ENCODE measurements at regions not wholly inside any gene's neighbourhood (a gene's known extent, or its start where the extent isn't known, plus 50 kb on each side); places are given as distances from the start of the nearest gene placed in this dataset.

DNA sequence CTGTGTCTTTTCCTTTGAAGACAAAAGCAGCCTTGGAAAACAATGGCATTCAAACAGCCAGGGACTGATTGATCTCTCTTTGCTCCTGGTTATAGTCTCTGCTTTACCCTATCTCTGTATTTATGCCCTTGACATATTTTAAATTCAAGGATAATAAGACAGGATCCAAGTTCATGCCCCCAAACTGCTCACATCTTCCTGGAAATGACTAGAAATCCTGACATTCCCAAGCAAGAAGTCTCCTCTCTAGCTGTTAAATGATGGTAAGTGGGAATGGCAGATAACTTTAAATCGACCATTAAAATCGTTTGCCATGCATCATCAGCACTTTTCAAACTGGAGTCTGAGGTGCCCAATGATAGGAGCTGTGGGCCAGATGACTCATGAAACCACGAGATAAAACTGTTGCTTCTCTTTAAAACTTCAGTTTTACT lies 435.6 kb downstream of the FOXO1 start:
- Histone ChIP-seq H3K79me2 (ENCODE audit: insufficient read depth, low read depth, low read length) (no peaks in the 10 kb centered on the region), H4K20me1 (ENCODE audit: insufficient read depth, low read length) (no peaks in the 10 kb centered on the region), H3K27ac (ENCODE audit: low read depth, low read length, poor library complexity, severe bottlenecking) (no peak overlapping the region), H2AFZ (ENCODE audit: low read length) (no peak overlapping the region), H3K4me2 (ENCODE audit: low read length) (no peak overlapping the region), H3K4me3 (ENCODE audit: low read depth, low read length, poor library complexity, severe bottlenecking) (no peak overlapping the region), H3K9me3 (ENCODE audit: low read length) (no peaks in the 10 kb centered on the region), H3K36me3 (ENCODE audit: insufficient read depth, low read length) (no peaks in the 10 kb centered on the region), H3K4me1 (ENCODE audit: insufficient read depth, low read length, poor library complexity, severe bottlenecking) (peaks cover 5% of the 10 kb centered on the region), H3K9me2 (ENCODE audit: insufficient read depth, low read length) (no peaks in the 10 kb centered on the region)
- intact Hi-C loops (cut with micrococcal nuclease; ENCODE audit: unreplicated experiment): no loop called here
- no peak for DNase-seq (ENCODE audit: low spot score)
- POLR2A ChIA-PET: interaction anchor here (0.6 kb wide), 1 partner anchor 82 kb away, joined by 4 read pairs; no protein-coding TSS in a partner anchor
- no peak for TF ChIP-seq EZH2phosphoT487 (IDR thresholded peaks at IDR 0.05; ENCODE audit: borderline replicate concordance, low read depth, low read length)
- TF ChIP-seq, protein P1, sequence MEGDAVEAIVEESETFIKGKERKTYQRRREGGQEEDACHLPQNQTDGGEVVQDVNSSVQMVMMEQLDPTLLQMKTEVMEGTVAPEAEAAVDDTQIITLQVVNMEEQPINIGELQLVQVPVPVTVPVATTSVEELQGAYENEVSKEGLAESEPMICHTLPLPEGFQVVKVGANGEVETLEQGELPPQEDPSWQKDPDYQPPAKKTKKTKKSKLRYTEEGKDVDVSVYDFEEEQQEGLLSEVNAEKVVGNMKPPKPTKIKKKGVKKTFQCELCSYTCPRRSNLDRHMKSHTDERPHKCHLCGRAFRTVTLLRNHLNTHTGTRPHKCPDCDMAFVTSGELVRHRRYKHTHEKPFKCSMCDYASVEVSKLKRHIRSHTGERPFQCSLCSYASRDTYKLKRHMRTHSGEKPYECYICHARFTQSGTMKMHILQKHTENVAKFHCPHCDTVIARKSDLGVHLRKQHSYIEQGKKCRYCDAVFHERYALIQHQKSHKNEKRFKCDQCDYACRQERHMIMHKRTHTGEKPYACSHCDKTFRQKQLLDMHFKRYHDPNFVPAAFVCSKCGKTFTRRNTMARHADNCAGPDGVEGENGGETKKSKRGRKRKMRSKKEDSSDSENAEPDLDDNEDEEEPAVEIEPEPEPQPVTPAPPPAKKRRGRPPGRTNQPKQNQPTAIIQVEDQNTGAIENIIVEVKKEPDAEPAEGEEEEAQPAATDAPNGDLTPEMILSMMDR (conservative IDR thresholded peaks at IDR 0.05; ENCODE audit: low read length): no peak
- CTCF ChIA-PET (ENCODE audit: unreplicated experiment): no interaction called here
- no TSS peak for BruUV-seq (replicated peaks)

DNA sequence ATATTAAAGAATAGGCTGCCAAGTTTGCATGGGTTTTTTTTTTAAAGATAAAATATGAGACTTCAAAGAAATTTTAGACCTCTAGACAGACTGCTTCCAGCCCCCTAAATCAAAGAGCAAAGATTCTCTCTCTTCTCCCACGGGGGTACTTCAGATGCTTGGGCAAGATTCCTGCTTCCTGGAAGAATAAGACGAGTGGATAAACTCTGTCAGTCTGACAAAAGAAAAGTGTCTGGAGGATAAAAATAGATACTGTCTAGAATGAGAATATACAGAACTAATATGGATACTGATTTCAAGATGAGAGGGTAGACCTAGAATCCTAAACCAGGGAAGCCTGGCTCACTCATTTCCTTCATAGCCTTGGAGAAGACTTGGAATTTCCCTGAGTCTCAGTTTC lies 435.1 kb downstream of the FOXO1 start:
- H3K27ac ChIP-seq (ENCODE audit: low read depth, low read length, poor library complexity, severe bottlenecking): no peak overlapping the region
- TF ChIP-seq, protein P1 (conservative IDR thresholded peaks at IDR 0.05; ENCODE audit: low read length): no peak
- no peak for TF ChIP-seq EZH2phosphoT487 (IDR thresholded peaks at IDR 0.05; ENCODE audit: borderline replicate concordance, low read depth, low read length)
- H3K36me3 ChIP-seq (ENCODE audit: insufficient read depth, low read length): no peaks in the 10 kb centered on the region
- ChIA-PET POLR2A (interaction anchor here (0.6 kb wide), 1 partner anchor 60 kb away, joined by 4 read pairs; no protein-coding TSS in a partner anchor), CTCF (ENCODE audit: unreplicated experiment) (no interaction called here)
- no peaks in the 10 kb centered on the region for H3K9me3 ChIP-seq (ENCODE audit: low read length)
- H3K4me1 ChIP-seq (ENCODE audit: insufficient read depth, low read length, poor library complexity, severe bottlenecking): peaks cover 5% of the 10 kb centered on the region
- BruUV-seq (replicated peaks): no TSS peak
- no peaks in the 10 kb centered on the region for H3K9me2 ChIP-seq (ENCODE audit: insufficient read depth, low read length)
- no peak for DNase-seq (ENCODE audit: low spot score)
- no peaks in the 10 kb centered on the region for H4K20me1 ChIP-seq (ENCODE audit: insufficient read depth, low read length)
- no peak overlapping the region for H3K4me3 ChIP-seq (ENCODE audit: low read depth, low read length, poor library complexity, severe bottlenecking)
- H2AFZ ChIP-seq (ENCODE audit: low read length): no peak overlapping the region
- no peaks in the 10 kb centered on the region for H3K79me2 ChIP-seq (ENCODE audit: insufficient read depth, low read depth, low read length)
- no peak overlapping the region for H3K4me2 ChIP-seq (ENCODE audit: low read length)
- intact Hi-C loops (cut with micrococcal nuclease; ENCODE audit: unreplicated experiment): no loop called here

DNA sequence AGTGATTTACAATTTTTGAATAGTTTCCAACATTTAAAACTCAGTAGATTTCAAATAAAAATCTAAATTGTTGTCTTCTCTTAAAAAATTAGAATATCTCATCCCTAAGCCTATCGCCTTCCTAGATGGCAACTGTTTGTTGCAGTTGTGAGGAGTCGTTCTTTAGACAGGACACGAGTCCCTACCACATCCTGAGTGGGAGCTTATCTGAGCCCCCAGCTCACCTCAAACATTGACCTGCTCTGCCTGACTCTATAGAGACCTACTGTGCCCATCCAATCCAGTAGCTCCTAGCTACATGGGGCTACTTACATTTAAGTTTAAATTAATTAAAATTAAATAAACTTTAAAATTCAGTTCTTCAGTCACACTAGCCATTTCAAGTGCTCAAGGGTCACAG lies 434.7 kb downstream of the FOXO1 start:
- POLR2A ChIA-PET: interaction anchor here (0.6 kb wide), 3 partner anchors 11 to 1797 kb away, joined by 3 to 4 read pairs (median 3); no protein-coding TSS in a partner anchor

More for the DNA sequence above, 434.7 kb downstream of the FOXO1 start:
- H3K79me2 ChIP-seq (ENCODE audit: insufficient read depth, low read depth, low read length): no peaks in the 10 kb centered on the region
- BruUV-seq (replicated peaks): no TSS peak
- no peak overlapping the region for H3K4me2 ChIP-seq (ENCODE audit: low read length)
- no peak overlapping the region for H3K4me3 ChIP-seq (ENCODE audit: low read depth, low read length, poor library complexity, severe bottlenecking)
- CTCF ChIA-PET (ENCODE audit: unreplicated experiment): interaction anchor here (0.6 kb wide), 1 partner anchor 30 kb away, joined by 3 read pairs; no protein-coding TSS in a partner anchor
- DNase-seq (ENCODE audit: low spot score): no peak
- H4K20me1 ChIP-seq (ENCODE audit: insufficient read depth, low read length): no peaks in the 10 kb centered on the region
- H3K9me3 ChIP-seq (ENCODE audit: low read length): no peaks in the 10 kb centered on the region
- H2AFZ ChIP-seq (ENCODE audit: low read length): no peak overlapping the region
- intact Hi-C loops (cut with micrococcal nuclease; ENCODE audit: unreplicated experiment): no loop called here
- H3K27ac ChIP-seq (ENCODE audit: low read depth, low read length, poor library complexity, severe bottlenecking): no peak overlapping the region
- peaks cover 5% of the 10 kb centered on the region for H3K4me1 ChIP-seq (ENCODE audit: insufficient read depth, low read length, poor library complexity, severe bottlenecking)
- H3K9me2 ChIP-seq (ENCODE audit: insufficient read depth, low read length): no peaks in the 10 kb centered on the region
- TF ChIP-seq, protein P1 (conservative IDR thresholded peaks at IDR 0.05; ENCODE audit: low read length): no peak
- TF ChIP-seq EZH2phosphoT487 (IDR thresholded peaks at IDR 0.05; ENCODE audit: borderline replicate concordance, low read depth, low read length): no peak
- no peaks in the 10 kb centered on the region for H3K36me3 ChIP-seq (ENCODE audit: insufficient read depth, low read length)
